ENCODE measurements at regions not wholly inside any gene's neighbourhood (a gene's known extent, or its start where the extent isn't known, plus 50 kb on each side); places are given as distances from the start of the nearest gene placed in this dataset.

DNA sequence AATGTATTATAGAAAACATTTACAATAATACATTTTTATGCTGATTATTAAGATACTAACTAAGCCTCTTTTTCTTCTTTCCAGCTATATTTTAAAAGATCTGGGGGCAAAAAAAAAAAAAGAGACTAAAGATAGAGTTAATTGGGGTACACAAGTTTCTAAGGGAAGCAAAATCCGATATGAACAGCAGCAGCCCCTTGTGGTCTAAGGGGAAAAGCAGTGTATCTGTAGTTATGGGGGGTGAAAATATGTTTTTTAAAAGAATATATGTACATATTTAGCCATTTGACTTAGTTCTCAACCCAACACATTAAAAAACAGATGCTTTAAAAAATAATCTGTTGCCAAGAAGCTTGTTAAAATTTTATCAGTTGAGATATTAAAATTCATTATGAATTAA is 134.3 kb upstream of the POU5F2 start:
- FAIRE-seq = no peak

DNA sequence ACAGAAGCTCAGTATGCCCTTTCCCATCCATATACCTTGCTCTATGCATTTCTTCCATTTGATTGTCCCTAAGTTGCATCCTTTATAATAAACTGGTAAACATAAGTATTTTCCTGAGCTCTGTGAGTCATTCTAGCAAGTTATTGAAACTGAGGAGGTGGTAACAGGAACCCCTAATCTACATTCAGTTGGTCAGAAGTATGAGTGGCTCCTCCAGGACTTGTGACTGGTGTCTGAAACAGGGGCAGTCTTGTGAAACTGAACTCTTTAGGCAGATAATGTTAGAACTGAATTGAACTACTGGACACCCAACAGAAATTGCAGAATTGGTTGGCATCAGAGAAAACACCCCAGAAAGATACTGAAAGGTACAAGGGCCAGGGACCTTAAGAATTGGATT is 133.1 kb upstream of the POU5F2 start:
- no peak for FAIRE-seq

DNA sequence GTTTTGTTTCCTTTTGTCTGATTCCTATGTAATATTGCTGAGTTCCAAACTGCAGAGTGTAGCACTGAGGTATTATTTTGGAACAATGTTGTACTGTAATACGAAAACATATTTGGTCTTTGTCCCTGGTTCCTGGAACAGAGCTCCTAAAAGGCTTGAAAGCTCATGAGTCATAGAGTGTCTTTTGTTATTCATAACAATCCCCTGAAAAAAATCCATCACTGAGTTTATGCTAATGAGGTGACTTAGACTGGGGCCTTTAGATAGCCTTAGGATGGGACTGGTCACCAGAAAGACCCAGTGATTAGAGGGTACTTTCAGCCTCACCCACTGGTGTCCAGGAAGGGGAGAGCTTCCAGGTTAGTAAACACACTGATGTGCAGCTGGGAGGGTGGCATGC is 132.7 kb upstream of the POU5F2 start:
- no peak for FAIRE-seq

DNA sequence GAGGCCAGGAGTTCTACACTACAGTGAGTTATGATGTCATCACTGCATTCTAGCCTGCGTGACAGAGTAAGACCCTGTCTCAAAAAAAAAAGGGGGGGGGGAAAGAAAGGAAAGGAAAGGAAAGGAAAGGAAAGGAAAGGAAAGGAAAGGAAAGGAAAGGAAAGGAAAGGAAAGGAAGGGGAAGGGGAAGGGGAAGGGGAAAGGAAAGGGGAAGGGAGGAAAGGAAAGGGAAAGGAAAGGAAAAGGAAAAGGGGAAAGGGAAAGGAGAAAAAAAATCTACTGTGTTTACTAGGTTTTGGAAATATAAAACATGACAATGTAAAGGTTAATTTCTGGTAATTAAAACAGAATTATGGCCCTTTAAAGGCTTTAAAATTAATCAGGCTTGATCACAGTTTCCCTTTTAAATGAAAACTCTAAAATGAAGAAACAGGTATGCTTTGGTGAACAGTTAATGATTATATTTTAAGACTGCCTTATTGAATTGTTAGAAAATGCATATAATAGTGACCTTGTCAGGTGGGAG is 131.9 kb upstream of the POU5F2 start:
- no peak for FAIRE-seq

DNA sequence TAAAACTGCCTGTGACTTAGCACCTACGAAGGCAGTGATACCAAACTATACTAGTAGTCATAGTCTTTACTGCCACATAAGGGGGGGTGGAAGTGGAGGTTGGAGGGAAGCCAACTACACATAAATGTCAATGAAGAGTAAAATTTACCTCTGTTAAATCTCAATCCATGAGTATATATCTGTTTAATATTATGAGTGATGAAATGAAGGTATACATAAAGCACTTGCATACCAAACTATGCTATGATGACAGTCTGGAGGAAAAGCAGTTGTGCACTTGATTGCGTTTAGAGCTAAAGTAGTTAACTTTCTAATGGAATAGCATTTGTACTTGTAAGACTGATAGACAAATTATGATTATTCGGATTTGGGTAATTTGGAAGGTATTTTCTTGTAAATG is 129.2 kb upstream of the POU5F2 start:
- FAIRE-seq = no peak

DNA sequence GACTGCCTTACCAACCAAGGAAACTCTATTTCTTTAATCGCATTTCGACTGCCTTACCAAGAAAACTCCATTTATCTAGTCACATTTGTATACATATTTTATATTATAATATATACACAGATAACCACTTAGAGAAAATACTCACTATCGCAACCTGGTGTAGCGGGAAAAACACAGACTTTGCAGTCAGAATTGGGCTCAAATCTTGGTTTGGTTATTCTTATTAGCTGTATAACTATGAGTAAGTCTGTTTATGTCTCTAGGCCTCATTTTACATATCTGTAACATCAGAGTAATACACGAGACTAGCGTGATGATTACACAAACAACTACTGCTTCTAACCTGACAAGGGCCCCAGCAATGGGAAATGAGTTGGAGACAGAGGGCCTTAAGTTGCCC is 127.5 kb upstream of the POU5F2 start:
- no peak for FAIRE-seq

DNA sequence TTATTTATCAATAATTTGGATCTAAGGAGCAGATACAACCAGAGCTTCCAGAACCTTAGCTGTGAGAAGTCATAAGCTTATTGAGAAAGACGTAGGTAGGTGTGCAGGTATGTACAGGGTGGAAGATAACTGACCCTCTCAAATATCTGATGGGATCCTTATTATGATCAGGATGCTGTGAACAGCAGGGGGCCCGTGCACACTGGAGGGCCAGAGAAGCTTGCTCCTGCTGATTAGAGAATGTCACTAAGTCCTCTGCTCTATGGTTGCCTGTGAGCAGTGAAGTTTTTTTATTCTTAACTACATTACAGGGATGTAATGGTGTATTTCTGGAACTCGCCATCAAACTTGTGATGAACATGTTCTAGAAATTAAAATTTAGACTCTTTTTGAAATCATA is 108.9 kb upstream of the POU5F2 start:
- no peak for FAIRE-seq

DNA sequence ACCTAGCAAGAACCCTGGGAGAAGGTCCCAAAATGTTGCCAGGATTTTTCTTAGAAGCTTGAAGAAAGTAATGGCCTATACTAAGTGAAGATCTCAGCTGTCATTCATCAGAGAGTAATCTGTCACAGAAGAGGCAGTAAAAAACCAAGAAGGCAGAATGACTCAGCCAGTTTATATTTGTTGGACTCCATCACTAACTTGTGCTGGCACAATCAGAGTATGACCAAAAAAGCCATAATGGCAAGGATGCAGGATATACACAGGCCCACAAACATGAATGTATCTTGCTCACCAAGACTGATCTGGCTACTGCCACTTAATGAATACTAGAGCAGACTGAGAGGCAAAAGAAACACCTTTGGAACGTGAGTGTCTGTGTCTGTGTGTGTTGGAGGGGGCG is 104.0 kb upstream of the POU5F2 start:
- FAIRE-seq = no peak

DNA sequence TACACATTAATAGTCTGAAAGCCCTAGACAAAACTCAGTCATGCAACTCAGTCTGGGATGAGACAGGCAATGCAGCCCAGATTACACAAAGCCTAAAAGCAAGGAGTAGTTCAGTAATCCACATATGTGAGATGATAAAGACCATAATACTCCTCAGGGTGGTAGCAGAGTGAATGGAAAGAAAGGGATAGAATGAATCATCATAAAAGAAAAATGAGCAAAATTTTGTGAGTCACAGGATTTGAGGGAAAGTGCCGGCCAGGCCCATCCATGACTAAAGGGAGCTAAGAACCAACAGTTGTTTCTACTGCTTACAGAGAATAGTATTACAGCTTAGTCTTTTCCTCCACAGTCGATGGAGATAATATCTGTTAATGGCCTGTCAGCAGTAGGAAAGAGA is 90.0 kb upstream of the POU5F2 start:
- no peak for FAIRE-seq

DNA sequence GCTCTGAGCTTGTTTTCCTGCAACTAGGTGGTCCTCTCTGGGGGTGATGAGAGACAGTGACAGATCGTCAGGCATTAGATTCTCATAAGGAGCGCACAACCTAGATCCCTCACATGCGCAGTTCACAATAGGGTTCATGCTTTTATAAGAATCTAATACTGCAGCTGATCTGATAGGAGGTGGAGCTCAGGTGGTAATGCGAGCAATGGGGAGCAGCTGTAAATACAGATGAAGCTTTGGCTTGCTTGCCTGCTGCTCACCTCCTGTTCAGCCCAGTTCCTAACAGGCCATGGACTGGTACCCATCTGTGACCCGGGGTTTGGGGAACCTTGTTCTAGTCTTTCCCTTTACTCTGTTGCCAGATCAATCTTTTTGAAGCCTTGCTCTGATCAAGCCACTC is 89.5 kb upstream of the POU5F2 start:
- FAIRE-seq = no peak

DNA sequence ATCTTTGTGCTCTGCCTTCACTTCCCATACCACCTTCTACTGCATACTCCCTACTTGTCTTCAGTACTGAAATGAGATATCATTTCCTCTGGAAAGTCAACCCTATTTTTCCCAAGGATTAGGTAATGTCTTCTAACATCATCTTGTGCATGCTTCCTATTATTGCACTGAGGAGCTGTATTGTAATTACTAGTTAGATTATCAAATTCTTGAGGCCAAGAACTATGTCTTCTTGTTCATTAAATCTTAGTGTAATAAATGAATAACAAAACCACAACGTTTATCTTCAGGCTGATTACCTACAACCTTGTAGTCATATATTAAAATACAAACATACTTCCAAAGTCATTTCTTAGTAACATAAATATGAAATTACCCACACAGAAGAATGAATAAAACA is 87.9 kb upstream of the POU5F2 start:
- no peak for FAIRE-seq

DNA sequence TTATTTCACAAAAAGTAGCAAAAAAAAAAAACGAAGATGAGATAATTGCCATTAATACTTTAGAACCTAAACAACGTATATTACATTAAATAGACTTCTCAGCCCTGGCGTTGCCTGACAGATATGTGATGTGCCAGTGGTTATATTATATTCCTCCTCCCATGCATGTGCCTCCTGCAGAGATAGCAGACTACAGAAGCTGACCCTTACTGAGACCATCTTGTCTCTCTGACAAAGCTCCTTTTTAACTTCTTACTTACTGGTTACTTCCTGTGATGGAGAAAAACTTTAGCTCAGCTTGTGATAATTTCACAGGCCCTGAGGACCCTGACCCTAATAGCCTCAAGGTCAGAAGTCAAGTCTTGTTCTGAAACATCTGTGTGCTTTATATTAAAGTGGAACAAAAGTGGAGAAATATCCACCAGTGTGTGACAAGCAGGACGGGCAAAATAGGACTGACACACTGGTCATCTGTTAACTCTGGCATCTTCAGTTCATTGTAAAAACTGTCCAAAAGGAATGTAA is 80.6 kb upstream of the POU5F2 start:
- no peak for FAIRE-seq

DNA sequence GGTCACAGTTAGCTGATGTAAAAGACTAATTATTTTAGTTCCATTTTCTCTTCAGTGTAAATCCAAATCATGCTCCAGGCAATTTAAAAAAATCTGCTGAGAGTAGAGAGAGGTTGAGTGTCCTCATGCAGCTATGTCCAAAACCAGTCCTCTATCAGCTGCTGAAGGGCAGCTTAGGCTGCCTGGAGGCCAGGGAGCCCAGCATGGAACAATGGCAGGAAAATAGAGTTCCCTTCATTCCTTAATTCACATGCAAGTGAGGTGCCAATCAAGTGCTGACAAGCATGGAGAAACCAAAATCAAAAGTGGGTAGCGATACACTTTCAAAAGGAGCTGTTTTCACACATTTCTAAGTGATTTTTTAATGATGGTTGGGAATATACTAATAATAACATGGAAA is 78.3 kb upstream of the POU5F2 start:
- FAIRE-seq = no peak

DNA sequence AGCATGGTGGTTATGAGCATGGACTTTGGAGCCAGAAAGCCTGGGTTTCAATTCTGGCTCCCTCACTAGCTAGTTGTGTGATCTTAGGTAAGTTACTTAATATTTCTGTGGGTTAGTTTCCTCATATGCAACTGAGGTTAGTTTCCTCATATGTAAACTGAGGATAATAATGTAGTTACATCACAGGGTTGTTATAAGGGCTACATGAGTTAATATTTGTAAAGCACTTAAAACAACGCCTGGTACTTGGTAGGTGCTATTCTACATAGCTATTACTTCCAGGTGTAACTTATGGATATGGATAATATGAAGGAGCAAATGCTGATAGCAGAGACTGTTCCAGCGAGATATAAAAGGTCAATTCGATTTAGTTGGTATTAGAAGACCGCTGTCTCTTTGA is 69.4 kb upstream of the POU5F2 start:
- FAIRE-seq = no peak

DNA sequence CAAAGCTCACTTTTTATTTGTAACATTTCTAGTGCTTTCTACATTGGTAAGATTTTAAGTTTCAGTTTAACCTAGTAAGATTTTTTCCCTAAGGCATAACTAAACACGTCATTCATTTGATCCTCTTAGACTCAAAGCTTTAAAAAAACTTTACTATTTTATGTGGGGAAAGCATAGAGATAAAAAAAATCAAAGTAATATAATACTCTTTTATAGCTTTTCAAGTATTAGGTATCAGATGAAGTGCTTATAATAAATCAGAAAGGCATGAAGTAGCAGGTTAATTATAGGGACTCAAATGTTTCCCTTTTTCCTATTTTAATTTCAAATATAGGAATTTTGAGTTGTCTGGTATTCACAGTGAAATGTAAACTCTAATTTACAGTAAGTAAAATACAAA is 68.0 kb upstream of the POU5F2 start:
- peak; percentile 36 for FAIRE-seq

DNA sequence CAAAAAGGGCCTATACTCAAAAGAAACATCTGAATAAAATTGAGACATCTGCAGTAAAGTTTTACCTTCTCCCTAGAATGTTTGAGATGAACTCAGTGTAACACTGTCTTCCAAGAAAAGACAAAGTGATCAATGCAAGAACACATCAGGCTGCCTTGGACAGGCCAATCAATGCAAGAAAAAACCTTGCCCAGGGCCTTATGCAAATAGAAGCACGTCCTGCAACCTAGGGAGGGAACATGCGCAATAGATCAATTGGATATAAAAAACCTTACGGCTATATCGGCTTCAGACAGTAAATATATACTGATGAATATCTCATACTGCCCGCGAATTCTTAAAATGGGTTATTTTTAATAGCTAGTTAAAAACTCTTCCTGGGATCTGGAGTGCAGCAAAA is 66.4 kb upstream of the POU5F2 start:
- FAIRE-seq = no peak

DNA sequence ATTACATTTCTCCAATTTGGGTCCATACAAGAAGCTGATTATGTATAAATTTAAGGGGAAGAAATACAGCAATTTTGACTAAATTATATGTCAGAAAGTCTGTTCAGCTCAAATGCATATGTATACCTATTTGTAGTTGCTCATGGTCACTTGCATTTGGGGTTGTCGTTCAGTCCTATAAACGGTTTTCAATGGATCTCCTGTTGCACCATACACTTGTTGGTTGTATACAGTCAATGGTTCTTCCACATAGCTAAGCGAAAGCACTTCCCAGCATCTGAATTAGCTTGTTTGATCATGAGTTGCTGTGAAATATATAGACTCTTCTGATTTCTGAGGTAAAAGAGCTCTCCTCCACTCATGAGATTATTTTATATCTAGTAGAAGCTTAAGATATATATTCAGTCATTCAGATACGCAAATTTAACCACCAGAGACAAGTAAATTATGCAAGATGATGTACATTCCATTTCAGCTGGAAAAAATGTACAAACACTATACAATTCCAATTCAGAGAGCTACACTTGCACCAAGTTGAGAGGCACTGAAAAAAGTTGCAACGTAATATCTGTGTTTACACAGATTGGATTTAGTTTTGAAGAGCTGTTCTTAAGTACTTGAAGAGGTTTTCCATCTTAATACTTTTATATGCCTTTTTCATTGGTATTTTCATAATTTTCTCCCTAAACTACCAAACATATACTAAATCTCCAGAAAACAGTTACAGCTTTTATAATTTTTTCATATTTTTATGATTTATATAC is 64.4 kb upstream of the POU5F2 start:
- FAIRE-seq = peak; percentile 67

DNA sequence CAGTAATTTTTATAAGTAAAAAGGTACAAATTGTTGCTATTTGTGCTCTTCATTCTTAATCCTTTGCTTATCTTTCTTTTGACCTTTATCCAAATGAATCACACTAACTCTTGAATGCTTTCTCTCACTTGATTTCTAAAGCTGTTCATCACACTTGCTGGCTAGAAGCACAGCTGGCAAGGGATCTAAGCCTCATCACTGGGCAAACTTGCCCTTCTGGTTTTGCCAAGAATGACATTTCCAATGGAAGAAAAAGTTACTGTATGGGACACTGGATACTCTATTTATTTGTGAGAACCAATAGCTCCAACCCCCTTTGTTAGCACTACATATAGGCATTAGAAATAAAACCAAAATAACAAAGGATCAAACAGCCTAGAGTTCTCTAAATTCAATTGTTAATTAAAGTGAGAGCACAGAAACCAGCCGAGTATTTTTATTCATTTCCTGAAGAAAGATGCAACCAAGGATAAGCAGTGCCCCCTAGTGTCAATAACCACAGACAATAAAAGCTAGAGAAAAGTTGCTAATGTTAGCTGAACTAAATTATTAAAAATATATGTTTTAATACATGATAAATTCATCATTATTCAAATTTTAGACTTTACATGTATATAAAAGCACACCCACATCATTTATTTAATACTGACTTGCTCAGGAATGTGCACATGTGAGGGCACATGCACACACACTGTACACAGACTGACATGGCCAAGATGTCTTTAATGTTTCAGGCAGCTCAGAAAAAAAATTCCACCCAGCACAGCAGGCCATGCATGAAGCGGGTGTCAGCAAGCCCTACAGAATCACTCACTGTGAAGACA is 59.8 kb upstream of the POU5F2 start:
- peak; percentile 97 for FAIRE-seq

DNA sequence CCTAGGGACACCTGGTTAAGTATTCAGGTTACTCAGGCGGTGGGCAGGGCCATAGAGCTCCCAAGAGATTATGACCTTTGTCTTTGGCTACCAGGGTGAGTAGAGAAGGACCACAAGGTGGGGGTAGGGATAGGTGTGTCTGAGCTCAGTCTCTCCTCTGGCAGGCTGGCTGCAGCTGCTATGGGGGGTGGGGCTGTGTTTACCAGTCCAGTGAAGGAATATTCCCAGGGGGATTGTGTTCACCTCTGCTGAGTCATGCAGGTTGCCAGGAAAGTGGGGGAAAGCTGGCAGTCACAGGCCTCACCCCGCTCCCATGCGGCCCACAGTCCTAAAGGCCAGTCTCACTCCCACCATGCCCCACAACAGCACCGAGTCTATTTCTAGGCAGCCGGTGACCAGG is 53.6 kb upstream of the POU5F2 start:
- no peak for FAIRE-seq

DNA sequence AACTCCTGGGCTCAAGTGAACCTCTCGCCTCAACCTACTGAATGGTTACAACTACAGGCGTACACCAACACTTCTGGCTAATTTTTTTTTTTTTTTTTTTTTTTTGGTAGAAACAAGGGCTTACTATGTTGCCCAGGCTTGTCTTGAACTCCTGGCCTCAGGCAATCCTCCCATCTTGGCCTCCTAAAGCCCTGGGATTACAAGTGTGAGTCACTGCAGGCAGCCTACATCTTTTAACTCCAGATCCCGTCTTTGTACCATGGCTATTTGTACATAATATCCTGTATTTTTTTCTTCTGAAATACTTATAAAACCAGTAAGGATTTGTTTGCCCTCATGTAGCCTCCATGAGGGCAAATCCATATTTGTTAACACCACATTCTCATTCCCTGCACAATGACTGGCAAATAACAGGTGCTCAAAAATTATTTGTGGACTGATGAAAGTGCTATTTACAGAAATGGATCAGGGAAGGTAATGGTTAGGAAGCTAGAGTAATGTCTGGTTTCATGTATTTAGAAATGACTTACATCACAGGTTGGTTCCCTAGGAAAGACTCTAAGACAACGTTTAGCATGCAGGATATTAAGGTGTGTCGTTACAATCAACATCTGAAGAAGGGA is 51.9 kb upstream of the POU5F2 start:
- no peak for FAIRE-seq

DNA sequence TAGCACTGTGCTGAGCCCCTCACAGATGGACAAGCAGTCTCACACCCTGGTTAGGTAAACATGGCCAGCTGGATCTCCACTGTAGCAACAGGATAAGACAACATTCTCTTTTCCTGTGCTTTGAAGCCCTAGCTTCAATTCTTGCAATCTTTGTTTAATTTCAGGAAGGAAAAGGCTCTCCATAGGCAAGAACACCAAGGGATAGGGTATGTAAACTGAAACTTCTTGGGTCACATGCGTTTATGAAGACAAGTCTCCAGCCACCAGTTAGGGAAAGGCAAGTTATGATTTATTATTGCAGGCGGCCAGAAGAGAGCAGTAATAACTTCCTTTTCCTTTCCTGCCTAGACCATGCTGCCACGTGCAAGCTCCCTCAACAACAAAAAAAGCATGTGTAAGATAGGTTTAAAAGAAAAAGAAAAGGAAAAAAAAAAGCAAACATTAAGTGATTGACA is 50.1 kb upstream of the POU5F2 start:
- FAIRE-seq = peak; percentile 86

All from TTC549 (cell line).